Inferior parietal cortex (tissue), 1 donor: ENCODE measurements at regions not wholly inside any gene's neighbourhood (a gene's known extent, or its start where the extent isn't known, plus 50 kb on each side); places are given as distances from the start of the nearest gene placed in this dataset.

ENCODE experiments used
- DNase-seq: peaks from one replicate; pipeline ENCODE4 v3.0.0-alpha.2; 2016; ENCODE audit errors: extremely low spot score

GRCh38 chr5:110031402-110032140 is 341.8 kb downstream of the MAN2A1 start:
- no peak for DNase-seq

GRCh38 chr5:110032376-110032775 is 342.6 kb downstream of the MAN2A1 start:
- DNase-seq: no peak

- DNase-seq: no peak
Measured at GRCh38 chr5:110034056-110034600, 344.4 kb downstream of the MAN2A1 start.

- no peak for DNase-seq
Measured at GRCh38 chr5:110038297-110038997, 348.7 kb downstream of the MAN2A1 start.

- no peak for DNase-seq
Measured at GRCh38 chr5:110040178-110040577, 350.5 kb downstream of the MAN2A1 start.

- no peak for DNase-seq
Measured at GRCh38 chr5:110043025-110043424, 353.3 kb downstream of the MAN2A1 start.

- DNase-seq: no peak
Measured at GRCh38 chr5:110045158-110045557, 355.4 kb downstream of the MAN2A1 start.

GRCh38 chr5:110048491-110048890 is 358.8 kb downstream of the MAN2A1 start:
- DNase-seq: no peak

GRCh38 chr5:110049816-110050215 is 360.1 kb downstream of the MAN2A1 start:
- peak; percentile 16 for DNase-seq

- no peak for DNase-seq
Measured at GRCh38 chr5:110050640-110051345, 361.1 kb downstream of the MAN2A1 start.

GRCh38 chr5:110053205-110053604 is 363.5 kb downstream of the MAN2A1 start:
- no peak for DNase-seq

GRCh38 chr5:110053824-110054223 is 364.1 kb downstream of the MAN2A1 start:
- no peak for DNase-seq

- DNase-seq: no peak
Measured at GRCh38 chr5:110054240-110054639, 364.5 kb downstream of the MAN2A1 start.

- DNase-seq: peak; percentile 68
Measured at GRCh38 chr5:110055302-110055701, 365.6 kb downstream of the MAN2A1 start.

- no peak for DNase-seq
Measured at GRCh38 chr5:110056580-110057114, 366.9 kb downstream of the MAN2A1 start.

- no peak for DNase-seq
Measured at GRCh38 chr5:110058175-110058574, 368.4 kb downstream of the MAN2A1 start.

GRCh38 chr5:110062246-110062645 is 372.5 kb downstream of the MAN2A1 start:
- DNase-seq: no peak

- DNase-seq: no peak
Measured at GRCh38 chr5:110063640-110064602, 374.2 kb downstream of the MAN2A1 start.

GRCh38 chr5:110064603-110065268 is 375.0 kb downstream of the MAN2A1 start:
- no peak for DNase-seq

- DNase-seq: no peak
Measured at GRCh38 chr5:110070836-110071235, 381.1 kb downstream of the MAN2A1 start.
